Ovary (tissue), 7 donors: ENCODE measurements at regions not wholly inside any gene's neighbourhood (a gene's known extent, or its start where the extent isn't known, plus 50 kb on each side); places are given as distances from the start of the nearest gene placed in this dataset.

Source experiments
- DNase-seq, 5 donors: peaks; one replicate each; pipeline ENCODE4 v3.0.0-alpha.2; 2019 to 2020
- H3K27ac ChIP-seq, 2 donors: fragments of 200-600 bp; one replicate each; pipeline versions ENCODE4 v1.5.1 to v1.8.0; 2019 to 2022
- H3K27me3 ChIP-seq: fragments of 200-600 bp; one replicate; pipeline ENCODE4 v1.8.0; 2022
- H3K36me3 ChIP-seq: fragments of 200-600 bp; sonication (generic); one replicate; pipeline ENCODE4 v1.5.1; 2019
- H3K4me1 ChIP-seq: one replicate; pipeline ENCODE4 v1.8.1; 2013; ENCODE audit warnings: mild to moderate bottlenecking, moderate library complexity; ENCODE audit not compliant: insufficient read depth
- H3K4me3 ChIP-seq: fragments of 200-600 bp; sonication (generic); one replicate; pipeline ENCODE4 v1.5.1; 2017
- H3K9me3 ChIP-seq, 2 donors: fragments of 200-600 bp in 1 of 2; sonication (generic) in 1 of 2; one replicate each; pipeline versions ENCODE4 v1.5.1 to v1.8.1; 2013 to 2019; ENCODE audit warnings: mild to moderate bottlenecking in 1 of 2, moderate library complexity in 1 of 2
- CTCF ChIP-seq, 3 donors: fragments of 450-650 bp in 2 of 3; fragments of 200-600 bp in 1 of 3; IDR thresholded peaks; one replicate each; pipeline versions ENCODE4 v1.5.1 to v1.8.0; 2016 to 2022; ENCODE audit warnings: antibody characterized with exemption in 3 of 3, mild to moderate bottlenecking in 1 of 3
- EP300 ChIP-seq: sonication (generic); formaldehyde crosslinking; IDR thresholded peaks from one replicate; pipeline ENCODE4 v1.6.1; 2017; ENCODE audit warnings: antibody characterized with exemption
- POLR2A ChIP-seq: fragments of 450-650 bp; IDR thresholded peaks from one replicate; pipeline ENCODE4 v1.6.1; 2017; ENCODE audit warnings: antibody characterized with exemption, mild to moderate bottlenecking, moderate library complexity
- WGBS, 3 donors: extraction: QIAGEN DNeasy Blood & Tissue Kit in 1 of 3; methylation state at CpG; one replicate each; pipeline versions ENCODE4 v1.1.5 to v1.1.7; 2013 to 2017; 5-methylcytosine and 5-hydroxymethylcytosine counted together
- intact Hi-C, 4 donors: fragments of 100-400 bp; cut with DNase I; formaldehyde crosslinking; loops; one replicate each; pipeline versions ENCODE4 v1.11.0 to v1.15.1; 2022 to 2023
- donor health status: DM: no; HTN: no; CAD: no; lungs with moderate emphysema.
- donor health status: DM: no; HTN: no; CAD: no.
- donor health status: Bipolar disorder and iron deficiency.
- donor health status: DM: no; HTN: no; CAD: no.
- donor health status: DM: yes; HTN: yes; CAD: no.

DNA sequence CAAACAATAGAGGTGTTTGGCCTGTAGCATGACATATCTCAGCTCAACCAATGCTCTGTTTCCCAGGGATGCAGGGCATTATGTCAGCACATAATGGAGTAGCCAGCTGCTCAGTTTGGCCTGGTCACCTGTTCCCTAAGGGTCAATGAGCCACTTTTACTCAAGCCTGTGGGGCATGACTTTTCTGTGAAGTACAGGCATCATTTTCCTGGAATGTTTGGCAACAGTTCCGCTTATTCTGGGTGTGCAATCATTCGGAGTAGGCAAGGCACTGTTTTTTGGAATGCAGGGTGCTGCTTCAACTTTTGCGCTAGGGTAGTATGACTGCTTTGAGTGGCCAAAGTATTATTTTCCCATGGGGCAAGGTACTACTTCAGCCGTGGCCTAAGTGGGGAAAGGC, 665.4 kb downstream of the EPHA7 start:
- Histone ChIP-seq H3K36me3 (no peaks in the 10 kb centered on the region), H3K27ac (no peak overlapping the region), H3K4me1 (no peaks in the 10 kb centered on the region), H3K9me3 (no peaks in the 10 kb centered on the region), H3K4me3 (no peak overlapping the region), H3K27me3 (no peaks in the 10 kb centered on the region)
- TF ChIP-seq CTCF (IDR thresholded peaks at IDR 0.05) (no peak), POLR2A (no peak), EP300 (no peak)
- DNase-seq = no peak
- intact Hi-C loops = no loop called here
- WGBS, 3 donors = 96 to 98% (median 98%) methylated on average over 4 of the region's 4 CpGs

- no peak for DNase-seq
- no peak overlapping the region for H3K27ac ChIP-seq
- intact Hi-C loops = no loop called here
- H3K36me3 ChIP-seq = no peaks in the 10 kb centered on the region
- H3K9me3 ChIP-seq = no peaks in the 10 kb centered on the region
- no peaks in the 10 kb centered on the region for H3K4me1 ChIP-seq
- H3K4me3 ChIP-seq = no peak overlapping the region
- H3K27me3 ChIP-seq = no peaks in the 10 kb centered on the region
- TF ChIP-seq POLR2A (no peak), CTCF (IDR thresholded peaks at IDR 0.05) (no peak), EP300 (no peak)
Observed at GRCh38 chr6:92752114-92752513, 667.2 kb downstream of the EPHA7 start.

GRCh38 chr6:92748131-92748530, 671.2 kb downstream of the EPHA7 start:
- WGBS, 3 donors = 81 to 92% (median 89%) methylated on average over 1 of the region's 1 CpG
- intact Hi-C loops = no loop called here
- no peak overlapping the region for H3K4me3 ChIP-seq
- no peaks in the 10 kb centered on the region for H3K4me1 ChIP-seq
- TF ChIP-seq CTCF (IDR thresholded peaks at IDR 0.05) = no peak
- TF ChIP-seq EP300 = no peak
- TF ChIP-seq POLR2A = no peak
- no peak overlapping the region for H3K27ac ChIP-seq
- no peaks in the 10 kb centered on the region for H3K9me3 ChIP-seq
- H3K27me3 ChIP-seq = no peaks in the 10 kb centered on the region
- no peaks in the 10 kb centered on the region for H3K36me3 ChIP-seq
- DNase-seq = no peak

- Histone ChIP-seq H3K27ac (no peak overlapping the region), H3K9me3 (no peaks in the 10 kb centered on the region), H3K36me3 (no peaks in the 10 kb centered on the region), H3K27me3 (no peaks in the 10 kb centered on the region), H3K4me3 (no peak overlapping the region), H3K4me1 (no peaks in the 10 kb centered on the region)
- DNase-seq = no peak
- intact Hi-C loops = no loop called here
- 92 to 98% (median 95%) methylated on average over 3 of the region's 3 CpGs for WGBS, 3 donors
- TF ChIP-seq CTCF (IDR thresholded peaks at IDR 0.05) (no peak), EP300 (no peak), POLR2A (no peak)
Observed at GRCh38 chr6:92737983-92738382, 681.4 kb downstream of the EPHA7 start.
